DND-41 (cell line): ENCODE measurements at regions not wholly inside any gene's neighbourhood (a gene's known extent, or its start where the extent isn't known, plus 50 kb on each side); places are given as distances from the start of the nearest gene placed in this dataset.

ENCODE experiments used
- ATAC-seq: fragments of 200-7000 bp; cut with Tn5 transposase; 3 replicates; pipeline ENCODE4 v1.9.1; 2021; ENCODE audit warnings: low read depth; ENCODE audit not compliant: insufficient read depth
- DNase-seq: peaks from one replicate; pipeline ENCODE4 v3.0.0-alpha.2; 2020
- H2AFZ ChIP-seq: 2 replicates; pipeline ENCODE4 v1.6.0; 2012; ENCODE audit warnings: low read depth, low read length
- H3K27ac ChIP-seq: 2 replicates; pipeline ENCODE4 v1.5.1; 2012; ENCODE audit warnings: low read length, inconsistent platforms
- H3K27me3 ChIP-seq: fragments of 200-600 bp; sonication (generic); 2 replicates; pipeline ENCODE4 v1.6.0; 2012; ENCODE audit warnings: low read length, mild to moderate bottlenecking, inconsistent platforms; ENCODE audit not compliant: insufficient read depth, poor library complexity
- H3K36me3 ChIP-seq: 2 replicates; pipeline ENCODE4 v1.5.1; 2012; ENCODE audit warnings: low read length, inconsistent platforms; ENCODE audit not compliant: insufficient read depth
- H3K4me1 ChIP-seq: 2 replicates; pipeline ENCODE4 v1.5.1; 2012; ENCODE audit warnings: mild to moderate bottlenecking, low read length; ENCODE audit not compliant: insufficient read depth
- H3K4me2 ChIP-seq: 2 replicates; pipeline ENCODE4 v1.6.0; 2012; ENCODE audit warnings: mild to moderate bottlenecking, moderate library complexity, low read length, inconsistent platforms; ENCODE audit not compliant: insufficient read depth
- H3K4me3 ChIP-seq, 2 experiments: fragments of 200-600 bp in 1 of 2; shearing (Covaris generic) in 1 of 2; 2 replicates each; pipeline ENCODE4 v1.5.1; 2012 to 2016; ENCODE audit warnings: inconsistent platforms in 2 of 2, low read length in 2 of 2, mild to moderate bottlenecking in 2 of 2, low read depth in 1 of 2, moderate library complexity in 1 of 2
- H3K79me2 ChIP-seq: 2 replicates; pipeline ENCODE4 v1.6.0; 2012; ENCODE audit warnings: low read length, inconsistent platforms; ENCODE audit not compliant: insufficient read depth
- H3K9ac ChIP-seq: 2 replicates; pipeline ENCODE4 v1.6.0; 2012; ENCODE audit warnings: low read depth, mild to moderate bottlenecking, inconsistent platforms, low read length, moderate library complexity
- H3K9me3 ChIP-seq: 2 replicates; pipeline ENCODE4 v1.5.1; 2012; ENCODE audit warnings: low read length, moderate library complexity, mild to moderate bottlenecking, inconsistent platforms; ENCODE audit not compliant: insufficient read depth, severe bottlenecking
- H4K20me1 ChIP-seq: 2 replicates; pipeline ENCODE4 v1.6.0; 2012; ENCODE audit warnings: low read length; ENCODE audit not compliant: insufficient read depth
- EZH2 ChIP-seq: IDR thresholded peaks from 3 replicates; pipeline ENCODE4 v1.6.1; 2012; ENCODE audit warnings: borderline replicate concordance, low read depth, mild to moderate bottlenecking, moderate library complexity, low read length, inconsistent platforms; ENCODE audit not compliant: severe bottlenecking
- TF ChIP-seq, protein P1 (sequence below): IDR thresholded peaks from 2 replicates; pipeline ENCODE4 v1.5.1; 2012; ENCODE audit warnings: borderline replicate concordance, low read length, moderate library complexity, mild to moderate bottlenecking; ENCODE audit not compliant: poor library complexity, severe bottlenecking; ENCODE audit errors: extremely low read depth

DNA sequence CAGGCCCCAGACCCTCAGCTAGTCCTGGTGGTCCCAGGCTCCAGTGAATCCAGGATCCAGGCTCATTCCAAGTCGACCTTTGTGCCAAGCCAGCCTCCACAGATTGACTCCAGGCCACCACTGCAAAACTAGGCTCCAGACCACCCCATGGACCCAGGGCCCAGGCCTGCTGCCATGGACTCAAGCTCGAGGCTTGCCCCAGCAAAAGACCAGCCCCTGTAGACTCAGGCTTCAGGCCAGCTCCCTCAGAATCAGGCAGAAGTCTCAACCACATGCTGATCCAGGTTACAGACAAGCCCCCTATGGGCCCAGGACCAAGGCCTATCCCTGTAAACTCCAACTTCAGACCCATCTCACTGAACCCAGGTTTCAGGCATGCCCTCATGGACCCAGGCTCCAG, 692.4 kb downstream of the PCDH19 start:
- no peak overlapping the region for H3K4me2 ChIP-seq
- H3K36me3 ChIP-seq, result no peaks in the 10 kb centered on the region
- no peak overlapping the region for H2AFZ ChIP-seq
- no peaks in the 10 kb centered on the region for H3K9me3 ChIP-seq
- H3K4me1 ChIP-seq, result no peaks in the 10 kb centered on the region
- no peaks in the 10 kb centered on the region for H3K79me2 ChIP-seq
- no peak overlapping the region for H3K9ac ChIP-seq
- ATAC-seq, result no peak
- H3K27ac ChIP-seq, result no peak overlapping the region
- no peaks in the 10 kb centered on the region for H3K27me3 ChIP-seq
- TF ChIP-seq, protein P1, sequence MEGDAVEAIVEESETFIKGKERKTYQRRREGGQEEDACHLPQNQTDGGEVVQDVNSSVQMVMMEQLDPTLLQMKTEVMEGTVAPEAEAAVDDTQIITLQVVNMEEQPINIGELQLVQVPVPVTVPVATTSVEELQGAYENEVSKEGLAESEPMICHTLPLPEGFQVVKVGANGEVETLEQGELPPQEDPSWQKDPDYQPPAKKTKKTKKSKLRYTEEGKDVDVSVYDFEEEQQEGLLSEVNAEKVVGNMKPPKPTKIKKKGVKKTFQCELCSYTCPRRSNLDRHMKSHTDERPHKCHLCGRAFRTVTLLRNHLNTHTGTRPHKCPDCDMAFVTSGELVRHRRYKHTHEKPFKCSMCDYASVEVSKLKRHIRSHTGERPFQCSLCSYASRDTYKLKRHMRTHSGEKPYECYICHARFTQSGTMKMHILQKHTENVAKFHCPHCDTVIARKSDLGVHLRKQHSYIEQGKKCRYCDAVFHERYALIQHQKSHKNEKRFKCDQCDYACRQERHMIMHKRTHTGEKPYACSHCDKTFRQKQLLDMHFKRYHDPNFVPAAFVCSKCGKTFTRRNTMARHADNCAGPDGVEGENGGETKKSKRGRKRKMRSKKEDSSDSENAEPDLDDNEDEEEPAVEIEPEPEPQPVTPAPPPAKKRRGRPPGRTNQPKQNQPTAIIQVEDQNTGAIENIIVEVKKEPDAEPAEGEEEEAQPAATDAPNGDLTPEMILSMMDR, result no peak
- TF ChIP-seq EZH2, result no peak
- no peak for DNase-seq
- no peak overlapping the region for H3K4me3 ChIP-seq
- no peaks in the 10 kb centered on the region for H4K20me1 ChIP-seq

DNA sequence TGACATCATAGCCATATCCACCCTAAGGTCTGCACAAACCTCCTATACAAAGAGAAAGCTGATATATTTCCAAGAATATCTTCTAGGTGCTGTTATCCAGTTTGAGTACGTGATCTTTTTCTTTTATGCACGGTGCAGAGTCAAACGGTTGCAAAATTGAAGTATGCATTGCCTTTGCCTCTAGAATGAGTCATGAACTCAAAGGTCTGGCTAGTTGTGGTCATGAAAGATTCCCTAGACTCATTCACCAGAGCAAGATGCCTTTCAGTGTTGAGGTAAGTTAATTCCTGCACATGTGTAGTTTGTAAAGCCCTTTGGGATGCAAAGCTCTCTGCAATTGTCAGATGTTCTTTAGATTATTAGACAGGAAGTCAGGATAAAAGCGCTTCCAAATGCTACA, 704.4 kb downstream of the PCDH19 start:
- Histone ChIP-seq H3K4me3 (no peak overlapping the region), H3K4me2 (no peak overlapping the region), H3K79me2 (no peaks in the 10 kb centered on the region), H2AFZ (no peak overlapping the region), H3K27me3 (no peaks in the 10 kb centered on the region), H3K36me3 (no peaks in the 10 kb centered on the region), H3K4me1 (no peaks in the 10 kb centered on the region), H3K9ac (no peak overlapping the region), H4K20me1 (no peaks in the 10 kb centered on the region), H3K27ac (no peak overlapping the region), H3K9me3 (no peaks in the 10 kb centered on the region)
- no peak for DNase-seq
- ATAC-seq, result 0 out of 3 replicates have a peak, but pooled peaks have one; percentile 22
- no peak for TF ChIP-seq EZH2
- TF ChIP-seq, protein P1, result no peak

DNA sequence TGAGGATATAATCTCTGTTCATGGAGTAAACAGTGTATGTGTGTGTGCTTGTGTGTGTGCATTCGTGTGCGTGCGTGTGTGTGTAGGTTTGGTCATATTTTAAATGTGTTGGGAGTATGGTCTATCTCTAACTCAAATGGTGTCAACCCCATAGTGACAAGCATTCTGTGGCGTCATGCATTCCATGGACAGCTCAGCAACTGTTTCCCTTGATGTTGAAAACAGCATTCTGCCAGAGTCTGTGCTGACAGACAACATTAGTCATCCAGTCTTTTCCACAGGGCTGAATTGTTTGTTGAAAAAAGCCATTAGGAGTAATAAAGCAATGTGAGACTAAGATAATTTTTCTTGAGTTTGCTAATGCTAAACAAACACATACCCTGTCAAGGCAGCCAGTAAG, 706.6 kb downstream of the PCDH19 start:
- no peaks in the 10 kb centered on the region for H3K9me3 ChIP-seq
- no peak for ATAC-seq
- no peak for DNase-seq

More for the DNA sequence above, 706.6 kb downstream of the PCDH19 start:
- no peak overlapping the region for H3K9ac ChIP-seq
- TF ChIP-seq, protein P1, result no peak
- no peak for TF ChIP-seq EZH2
- H4K20me1 ChIP-seq, result no peaks in the 10 kb centered on the region
- H3K4me2 ChIP-seq, result no peak overlapping the region
- no peaks in the 10 kb centered on the region for H3K27me3 ChIP-seq
- no peak overlapping the region for H3K4me3 ChIP-seq
- no peaks in the 10 kb centered on the region for H3K4me1 ChIP-seq
- no peak overlapping the region for H2AFZ ChIP-seq
- H3K79me2 ChIP-seq, result no peaks in the 10 kb centered on the region
- H3K36me3 ChIP-seq, result no peaks in the 10 kb centered on the region
- H3K27ac ChIP-seq, result no peak overlapping the region
